Osteoblast (primary cell): ENCODE measurements at regions not wholly inside any gene's neighbourhood (a gene's known extent, or its start where the extent isn't known, plus 50 kb on each side); places are given as distances from the start of the nearest gene placed in this dataset.
"Not testable (repeated sequence)": the region's sequence is repeated elsewhere in the genome, so short reads cannot be mapped to it uniquely, and the experiment has no call there.

Source experiments
- DNase-seq: peaks from one replicate; pipeline ENCODE4 v3.0.0; 2011; ENCODE audit warnings: low spot score, mixed read lengths; ENCODE audit not compliant: insufficient read length; ENCODE audit errors: missing footprints
- H2AFZ ChIP-seq: 2 replicates; pipeline ENCODE4 v1.6.0; 2011; ENCODE audit warnings: mild to moderate bottlenecking, low read length
- H3K27ac ChIP-seq: 2 replicates; pipeline ENCODE4 v1.5.1; 2011; ENCODE audit warnings: mild to moderate bottlenecking, low read depth, low read length, moderate library complexity
- H3K27me3 ChIP-seq: 2 replicates; pipeline ENCODE4 v1.6.0; 2012; ENCODE audit warnings: mild to moderate bottlenecking, control low read depth, inconsistent platforms, low read length, moderate library complexity; ENCODE audit not compliant: insufficient read depth
- H3K36me3 ChIP-seq: 2 replicates; pipeline ENCODE4 v1.5.1; 2011; ENCODE audit warnings: mild to moderate bottlenecking, low read length, control low read depth, moderate library complexity; ENCODE audit not compliant: insufficient read depth
- H3K4me1 ChIP-seq: 2 replicates; pipeline ENCODE4 v1.5.1; 2011; ENCODE audit warnings: mild to moderate bottlenecking, low read length, control low read depth, moderate library complexity; ENCODE audit not compliant: insufficient read depth
- H3K4me2 ChIP-seq: 2 replicates; pipeline ENCODE4 v1.6.0; 2011; ENCODE audit warnings: mild to moderate bottlenecking, low read length; ENCODE audit not compliant: insufficient read depth
- H3K4me3 ChIP-seq: fragments of 200-600 bp; sonication (generic); 3 replicates; pipeline ENCODE4 v1.5.1; 2012; ENCODE audit warnings: mild to moderate bottlenecking, low read length, inconsistent platforms; ENCODE audit not compliant: insufficient read depth
- H3K79me2 ChIP-seq: 2 replicates; pipeline ENCODE4 v1.6.0; 2012; ENCODE audit warnings: mild to moderate bottlenecking, low read length, control low read depth, inconsistent platforms; ENCODE audit not compliant: insufficient read depth
- H3K9me3 ChIP-seq: 2 replicates; pipeline ENCODE4 v1.5.1; 2011; ENCODE audit warnings: low read depth, low read length, control low read depth
- H4K20me1 ChIP-seq: 2 replicates; pipeline ENCODE4 v1.6.0; 2012; ENCODE audit warnings: mild to moderate bottlenecking, low read length, control low read depth; ENCODE audit not compliant: insufficient read depth
- TF ChIP-seq, protein P1 (sequence below): IDR thresholded peaks from 2 replicates; pipeline ENCODE4 v1.5.1; 2011; ENCODE audit warnings: mild to moderate bottlenecking, low read depth, low read length, moderate library complexity; ENCODE audit errors: extremely low read depth

DNA sequence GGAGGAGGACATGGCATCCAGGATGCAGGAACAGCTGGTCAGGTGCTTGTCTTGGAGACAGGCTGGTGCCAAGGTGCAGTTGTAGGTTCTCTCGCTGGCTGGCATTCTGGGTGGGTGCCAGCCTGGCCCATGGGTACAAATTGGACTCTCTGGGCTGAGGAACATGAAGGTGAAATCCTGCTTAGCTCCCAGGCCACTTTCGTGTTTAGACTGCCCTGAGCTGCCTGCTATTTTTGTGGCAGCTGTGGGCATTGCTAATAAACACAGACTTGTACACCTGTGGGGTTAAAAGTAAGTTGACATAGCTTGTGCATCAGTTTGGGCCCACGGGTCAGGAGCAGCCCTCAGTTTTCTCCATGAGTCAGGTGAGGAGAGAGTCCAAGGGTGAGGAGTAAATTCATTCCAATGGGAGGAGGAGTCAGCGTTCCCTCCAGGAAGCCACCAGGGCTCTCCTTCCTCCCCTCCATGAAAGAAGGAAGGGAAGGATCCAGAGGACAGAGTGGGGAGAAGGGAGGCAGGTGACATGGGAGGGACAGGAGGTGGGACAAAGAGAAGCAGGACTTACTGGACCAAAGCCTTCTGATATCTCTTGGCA lies 380.0 kb downstream of the GLRX3 start:
- no peak overlapping the region for H3K27ac ChIP-seq
- no peaks in the 10 kb centered on the region for H3K79me2 ChIP-seq
- no peaks in the 10 kb centered on the region for H4K20me1 ChIP-seq
- no peak overlapping the region for H3K4me2 ChIP-seq
- no peak overlapping the region for H3K4me3 ChIP-seq
- H3K36me3 ChIP-seq: no peaks in the 10 kb centered on the region
- no peak for DNase-seq
- TF ChIP-seq, protein P1, sequence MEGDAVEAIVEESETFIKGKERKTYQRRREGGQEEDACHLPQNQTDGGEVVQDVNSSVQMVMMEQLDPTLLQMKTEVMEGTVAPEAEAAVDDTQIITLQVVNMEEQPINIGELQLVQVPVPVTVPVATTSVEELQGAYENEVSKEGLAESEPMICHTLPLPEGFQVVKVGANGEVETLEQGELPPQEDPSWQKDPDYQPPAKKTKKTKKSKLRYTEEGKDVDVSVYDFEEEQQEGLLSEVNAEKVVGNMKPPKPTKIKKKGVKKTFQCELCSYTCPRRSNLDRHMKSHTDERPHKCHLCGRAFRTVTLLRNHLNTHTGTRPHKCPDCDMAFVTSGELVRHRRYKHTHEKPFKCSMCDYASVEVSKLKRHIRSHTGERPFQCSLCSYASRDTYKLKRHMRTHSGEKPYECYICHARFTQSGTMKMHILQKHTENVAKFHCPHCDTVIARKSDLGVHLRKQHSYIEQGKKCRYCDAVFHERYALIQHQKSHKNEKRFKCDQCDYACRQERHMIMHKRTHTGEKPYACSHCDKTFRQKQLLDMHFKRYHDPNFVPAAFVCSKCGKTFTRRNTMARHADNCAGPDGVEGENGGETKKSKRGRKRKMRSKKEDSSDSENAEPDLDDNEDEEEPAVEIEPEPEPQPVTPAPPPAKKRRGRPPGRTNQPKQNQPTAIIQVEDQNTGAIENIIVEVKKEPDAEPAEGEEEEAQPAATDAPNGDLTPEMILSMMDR: no peak
- peaks cover 3% of the 10 kb centered on the region for H3K9me3 ChIP-seq
- no peaks in the 10 kb centered on the region for H3K27me3 ChIP-seq
- no peak overlapping the region for H2AFZ ChIP-seq
- H3K4me1 ChIP-seq: no peaks in the 10 kb centered on the region

DNA sequence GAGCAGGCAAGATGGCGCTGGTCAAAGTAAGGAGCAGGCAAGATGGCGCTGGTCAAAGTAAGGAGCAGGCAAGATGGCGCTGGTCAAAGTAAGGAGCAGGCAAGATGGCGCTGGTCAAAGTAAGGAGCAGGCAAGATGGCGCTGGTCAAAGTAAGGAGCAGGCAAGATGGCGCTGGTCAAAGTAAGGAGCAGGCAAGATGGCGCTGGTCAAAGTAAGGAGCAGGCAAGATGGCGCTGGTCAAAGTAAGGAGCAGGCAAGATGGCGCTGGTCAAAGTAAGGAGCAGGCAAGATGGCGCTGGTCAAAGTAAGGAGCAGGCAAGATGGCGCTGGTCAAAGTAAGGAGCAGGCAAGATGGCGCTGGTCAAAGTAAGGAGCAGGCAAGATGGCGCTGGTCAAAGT lies 382.7 kb downstream of the GLRX3 start:
- H3K4me3 ChIP-seq, H3K9me3 ChIP-seq, H3K4me1 ChIP-seq, H3K79me2 ChIP-seq, H3K27me3 ChIP-seq, H2AFZ ChIP-seq, H3K36me3 ChIP-seq, H3K4me2 ChIP-seq, H3K27ac ChIP-seq, DNase-seq, H4K20me1 ChIP-seq: not testable (repeated sequence)

DNA sequence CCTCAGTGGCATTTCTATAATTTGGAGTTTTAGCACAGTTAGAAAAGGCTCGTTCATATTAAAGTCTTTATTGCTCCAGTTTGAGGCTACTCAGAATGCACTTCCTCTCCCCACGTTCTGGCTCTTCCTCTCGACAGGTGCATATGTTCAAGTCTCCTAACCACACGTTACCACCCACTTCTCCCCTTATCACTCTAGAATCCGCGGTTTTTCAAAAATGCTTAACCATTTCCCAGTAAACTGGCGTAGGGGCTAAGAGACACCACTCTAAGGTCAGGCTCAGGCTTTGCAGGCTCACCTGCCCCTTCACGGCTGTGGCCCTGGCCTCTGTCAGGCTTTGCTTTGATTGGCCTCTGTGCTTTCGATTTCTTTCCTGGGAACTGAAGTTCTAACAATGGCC lies 383.6 kb downstream of the GLRX3 start:
- Histone ChIP-seq H3K9me3 (peaks cover 3% of the 10 kb centered on the region), H3K4me1 (no peaks in the 10 kb centered on the region), H3K27me3 (no peaks in the 10 kb centered on the region), H3K4me2 (no peak overlapping the region), H3K79me2 (no peaks in the 10 kb centered on the region), H3K4me3 (no peak overlapping the region), H2AFZ (no peak overlapping the region), H3K36me3 (no peaks in the 10 kb centered on the region), H4K20me1 (no peaks in the 10 kb centered on the region), H3K27ac (no peak overlapping the region)
- TF ChIP-seq, protein P1: no peak
- DNase-seq: no peak

DNA sequence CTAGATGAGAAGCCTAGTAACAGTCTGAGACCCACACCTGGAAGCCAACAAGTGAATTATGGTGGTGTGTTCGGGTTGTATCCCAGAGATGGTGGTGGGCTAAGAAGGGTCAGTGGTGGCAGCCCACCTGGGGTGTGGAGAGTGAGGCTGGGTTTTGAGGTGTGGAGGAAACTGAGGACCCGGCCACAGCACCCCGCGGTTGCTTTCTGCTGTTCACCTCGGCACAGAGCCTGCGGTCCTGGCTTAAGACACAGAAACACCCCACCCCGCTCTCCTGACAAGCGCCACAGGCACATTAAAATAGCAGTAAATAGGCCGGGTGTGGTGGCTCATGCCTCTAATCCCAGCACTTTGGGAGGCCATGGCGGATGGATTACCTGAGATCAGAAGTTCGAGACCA lies 395.1 kb downstream of the GLRX3 start:
- Histone ChIP-seq H3K9me3 (peaks cover 1% of the 10 kb centered on the region), H2AFZ (no peak overlapping the region), H3K27ac (no peak overlapping the region), H3K4me2 (no peak overlapping the region), H3K27me3 (no peaks in the 10 kb centered on the region), H3K36me3 (no peaks in the 10 kb centered on the region), H4K20me1 (no peaks in the 10 kb centered on the region), H3K4me3 (no peak overlapping the region), H3K79me2 (no peaks in the 10 kb centered on the region), H3K4me1 (no peaks in the 10 kb centered on the region)
- TF ChIP-seq, protein P1: no peak
- DNase-seq: no peak
